Activated T-cell treated with anti-CD3 and anti-CD28 coated beads, Interleukin-2, amount 50 U/mL, for 4 hours (primary cell): ENCODE measurements at regions not wholly inside any gene's neighbourhood (a gene's known extent, or its start where the extent isn't known, plus 50 kb on each side); places are given as distances from the start of the nearest gene placed in this dataset.
A peak's percentile ranks its signal among the peaks of the same experiment; 100 is the strongest.

Source experiments
- ATAC-seq, 2 donors: fragments of 200-7000 bp; cut with Tn5 transposase; one replicate each; pipeline ENCODE4 v1.10.0; 2021
- DNase-seq: peaks from one replicate; pipeline ENCODE4 v3.0.0-alpha.2; 2020
- H3K27me3 Mint-ChIP-seq: one replicate; pipeline ENCODE4 v1.8.0; 2021; ENCODE audit warnings: low read depth, mixed read lengths
- H3K36me3 Mint-ChIP-seq: one replicate; pipeline ENCODE4 v1.8.0; 2022; ENCODE audit warnings: mixed read lengths; ENCODE audit not compliant: insufficient read depth
- H3K4me1 Mint-ChIP-seq: one replicate; pipeline ENCODE4 v1.8.0; 2021; ENCODE audit warnings: low read depth, mixed read lengths
- H3K4me3 Mint-ChIP-seq: one replicate; pipeline ENCODE4 v1.8.0; 2021; ENCODE audit warnings: mild to moderate bottlenecking, moderate library complexity, mixed read lengths
- H3K9me3 Mint-ChIP-seq: one replicate; pipeline ENCODE4 v1.8.0; 2021; ENCODE audit warnings: mixed read lengths

- no peaks in the 10 kb centered on the region for H3K9me3 Mint-ChIP-seq
- DNase-seq (no peak), ATAC-seq (no peak)
- H3K4me1 Mint-ChIP-seq, result no peaks in the 10 kb centered on the region
- H3K36me3 Mint-ChIP-seq, result no peaks in the 10 kb centered on the region
- no peak overlapping the region for H3K4me3 Mint-ChIP-seq
- no peaks in the 10 kb centered on the region for H3K27me3 Mint-ChIP-seq
These were observed 405.6 kb downstream of the DMRT2 start for GRCh38 chr9:1455766-1456165.

DNA sequence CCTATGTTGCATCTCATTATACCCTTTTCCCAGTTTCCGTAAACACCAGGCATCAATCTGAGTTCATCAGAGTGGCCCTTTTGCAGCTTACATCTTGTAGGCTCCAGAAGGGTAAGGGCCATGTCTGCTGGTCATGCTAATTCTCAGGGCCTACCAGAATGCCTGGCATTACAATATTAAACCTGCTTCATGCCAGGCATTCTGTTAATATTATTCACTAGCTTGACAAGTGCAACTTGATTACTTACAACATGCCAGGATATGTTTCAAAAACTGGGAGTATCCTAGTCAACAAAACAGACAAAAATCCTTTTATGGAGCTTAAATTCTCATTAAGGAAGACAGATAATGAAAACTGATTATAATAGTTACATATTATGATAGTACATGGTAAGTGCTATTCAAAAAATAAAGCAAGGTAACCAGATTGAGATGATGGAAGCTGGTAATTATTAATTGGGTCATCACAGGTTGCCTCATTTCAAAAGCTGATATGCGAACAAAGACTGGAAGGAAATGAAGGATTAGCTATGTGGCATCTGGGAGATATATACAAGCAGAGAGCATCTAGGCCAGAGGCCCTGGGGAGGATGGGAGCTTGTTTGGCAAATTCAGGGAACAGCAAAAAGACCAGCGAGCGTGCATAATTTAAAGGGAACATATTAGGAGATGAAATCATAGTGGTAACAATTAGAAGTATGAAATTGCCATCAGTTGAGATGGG lies 406.3 kb downstream of the DMRT2 start:
- Mint-ChIP-seq H3K4me3 (no peak overlapping the region), H3K4me1 (no peaks in the 10 kb centered on the region), H3K27me3 (no peaks in the 10 kb centered on the region), H3K9me3 (no peaks in the 10 kb centered on the region), H3K36me3 (no peaks in the 10 kb centered on the region)
- no peak for ATAC-seq
- DNase-seq, result no peak

GRCh38 chr9:1457460-1457859 lies 407.3 kb downstream of the DMRT2 start:
- H3K4me1 Mint-ChIP-seq, result no peaks in the 10 kb centered on the region
- no peaks in the 10 kb centered on the region for H3K36me3 Mint-ChIP-seq
- H3K4me3 Mint-ChIP-seq, result no peak overlapping the region
- ATAC-seq, result no peak
- no peak for DNase-seq
- no peaks in the 10 kb centered on the region for H3K9me3 Mint-ChIP-seq
- H3K27me3 Mint-ChIP-seq, result no peaks in the 10 kb centered on the region

DNA sequence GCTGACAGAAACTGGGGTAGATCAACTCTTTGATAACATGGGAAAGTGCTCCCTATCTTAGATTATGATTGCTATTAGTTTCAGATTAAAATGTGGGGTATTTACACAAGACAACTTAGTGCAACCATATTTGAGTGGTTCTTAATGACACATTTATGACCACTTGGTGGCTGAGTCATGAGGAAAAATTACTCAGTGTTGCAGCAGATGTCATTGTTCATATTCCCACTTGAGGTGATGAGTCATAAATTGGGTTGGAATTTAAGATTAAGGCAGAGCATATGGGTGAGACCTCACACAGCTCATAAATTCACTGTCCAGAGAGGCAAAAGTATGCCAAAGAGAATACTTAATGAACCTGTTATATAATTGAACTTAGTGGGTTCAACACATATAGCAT lies 408.3 kb downstream of the DMRT2 start:
- Mint-ChIP-seq H3K4me3 (no peak overlapping the region), H3K9me3 (no peaks in the 10 kb centered on the region), H3K4me1 (no peaks in the 10 kb centered on the region), H3K27me3 (no peaks in the 10 kb centered on the region), H3K36me3 (no peaks in the 10 kb centered on the region)
- DNase-seq, result no peak
- peak; percentile 48 to 52 for ATAC-seq

GRCh38 chr9:1460143-1460769 lies 410.1 kb downstream of the DMRT2 start:
- DNase-seq (no peak), ATAC-seq (no peak)
- Mint-ChIP-seq H3K9me3 (no peaks in the 10 kb centered on the region), H3K4me1 (no peaks in the 10 kb centered on the region), H3K4me3 (no peak overlapping the region), H3K27me3 (no peaks in the 10 kb centered on the region), H3K36me3 (no peaks in the 10 kb centered on the region)

DNA sequence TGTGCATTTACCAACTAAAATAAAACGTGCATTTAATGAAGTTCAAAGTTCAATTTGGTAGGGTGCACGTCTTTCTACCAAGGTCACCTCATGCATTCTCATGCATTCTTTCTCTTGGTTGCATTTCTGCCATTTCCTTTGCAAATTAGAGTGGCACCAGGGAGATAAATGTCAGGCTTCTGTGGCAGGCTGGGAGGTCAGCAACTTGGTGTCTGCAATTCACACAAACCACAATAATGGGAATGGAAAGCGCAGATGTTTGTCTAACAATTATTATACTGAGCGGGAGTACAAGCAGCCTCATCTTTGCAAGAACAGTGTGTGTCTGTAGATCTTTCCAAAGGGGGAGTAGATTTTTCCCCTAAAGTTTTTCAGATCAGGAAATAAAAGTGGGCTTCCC lies 411.7 kb downstream of the DMRT2 start:
- Mint-ChIP-seq H3K9me3 (no peaks in the 10 kb centered on the region), H3K4me3 (no peak overlapping the region), H3K4me1 (no peaks in the 10 kb centered on the region), H3K36me3 (no peaks in the 10 kb centered on the region), H3K27me3 (peaks cover 1% of the 10 kb centered on the region)
- DNase-seq, result no peak
- no peak for ATAC-seq

GRCh38 chr9:1462626-1463308 lies 412.6 kb downstream of the DMRT2 start:
- H3K4me1 Mint-ChIP-seq, result no peaks in the 10 kb centered on the region
- no peak overlapping the region for H3K4me3 Mint-ChIP-seq
- H3K27me3 Mint-ChIP-seq, result peaks cover 1% of the 10 kb centered on the region
- DNase-seq (no peak), ATAC-seq (no peak)
- H3K9me3 Mint-ChIP-seq, result no peaks in the 10 kb centered on the region
- no peaks in the 10 kb centered on the region for H3K36me3 Mint-ChIP-seq

DNA sequence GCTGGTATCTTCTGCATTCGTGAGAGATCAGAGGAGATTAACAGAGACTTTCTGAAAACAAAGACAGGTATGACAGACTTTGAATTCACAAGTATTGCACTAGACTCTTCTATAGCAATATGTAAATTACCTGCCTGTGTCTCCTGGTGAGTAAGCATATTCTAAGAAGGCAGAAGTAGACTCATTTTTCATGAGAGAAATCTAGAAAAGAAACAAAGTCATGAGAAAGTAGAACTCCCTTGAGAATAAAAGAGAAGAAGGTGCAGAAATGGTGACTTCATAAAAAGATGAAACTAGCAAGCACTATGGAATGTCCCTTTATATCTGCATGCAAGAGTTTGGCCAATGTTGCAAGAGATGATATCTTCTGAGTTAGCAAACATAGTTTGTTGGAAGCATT lies 419.8 kb downstream of the DMRT2 start:
- Mint-ChIP-seq H3K9me3 (no peaks in the 10 kb centered on the region), H3K27me3 (peaks cover 1% of the 10 kb centered on the region), H3K36me3 (no peaks in the 10 kb centered on the region), H3K4me3 (no peak overlapping the region), H3K4me1 (no peaks in the 10 kb centered on the region)
- DNase-seq, result no peak
- peak; percentile 52 to 70 for ATAC-seq

GRCh38 chr9:1473956-1474634 lies 423.9 kb downstream of the DMRT2 start:
- H3K4me3 Mint-ChIP-seq, result no peak overlapping the region
- H3K36me3 Mint-ChIP-seq, result no peaks in the 10 kb centered on the region
- ATAC-seq (no peak), DNase-seq (no peak)
- no peaks in the 10 kb centered on the region for H3K27me3 Mint-ChIP-seq
- no peaks in the 10 kb centered on the region for H3K9me3 Mint-ChIP-seq
- no peaks in the 10 kb centered on the region for H3K4me1 Mint-ChIP-seq

DNA sequence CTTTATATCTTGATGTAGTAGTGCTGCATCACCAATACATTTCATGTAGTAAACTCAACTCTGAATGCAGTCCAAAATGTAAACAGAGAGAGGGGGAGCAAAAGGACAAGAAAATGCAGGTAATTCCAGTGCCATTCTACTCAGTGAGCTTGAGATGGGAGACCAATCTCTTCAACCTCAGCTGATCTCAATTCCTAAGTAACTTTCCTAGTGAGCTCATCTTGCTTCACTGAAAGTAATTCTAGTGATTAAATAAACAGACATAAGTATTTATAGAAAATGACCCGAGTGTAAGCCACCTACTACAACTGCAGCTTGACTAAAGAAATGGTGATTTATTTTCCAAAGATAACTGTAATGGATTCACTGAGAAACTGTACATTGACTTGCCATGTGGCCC lies 424.5 kb downstream of the DMRT2 start:
- Mint-ChIP-seq H3K27me3 (no peaks in the 10 kb centered on the region), H3K4me3 (no peak overlapping the region), H3K9me3 (no peaks in the 10 kb centered on the region), H3K4me1 (no peaks in the 10 kb centered on the region), H3K36me3 (no peaks in the 10 kb centered on the region)
- ATAC-seq (no peak), DNase-seq (no peak)

DNA sequence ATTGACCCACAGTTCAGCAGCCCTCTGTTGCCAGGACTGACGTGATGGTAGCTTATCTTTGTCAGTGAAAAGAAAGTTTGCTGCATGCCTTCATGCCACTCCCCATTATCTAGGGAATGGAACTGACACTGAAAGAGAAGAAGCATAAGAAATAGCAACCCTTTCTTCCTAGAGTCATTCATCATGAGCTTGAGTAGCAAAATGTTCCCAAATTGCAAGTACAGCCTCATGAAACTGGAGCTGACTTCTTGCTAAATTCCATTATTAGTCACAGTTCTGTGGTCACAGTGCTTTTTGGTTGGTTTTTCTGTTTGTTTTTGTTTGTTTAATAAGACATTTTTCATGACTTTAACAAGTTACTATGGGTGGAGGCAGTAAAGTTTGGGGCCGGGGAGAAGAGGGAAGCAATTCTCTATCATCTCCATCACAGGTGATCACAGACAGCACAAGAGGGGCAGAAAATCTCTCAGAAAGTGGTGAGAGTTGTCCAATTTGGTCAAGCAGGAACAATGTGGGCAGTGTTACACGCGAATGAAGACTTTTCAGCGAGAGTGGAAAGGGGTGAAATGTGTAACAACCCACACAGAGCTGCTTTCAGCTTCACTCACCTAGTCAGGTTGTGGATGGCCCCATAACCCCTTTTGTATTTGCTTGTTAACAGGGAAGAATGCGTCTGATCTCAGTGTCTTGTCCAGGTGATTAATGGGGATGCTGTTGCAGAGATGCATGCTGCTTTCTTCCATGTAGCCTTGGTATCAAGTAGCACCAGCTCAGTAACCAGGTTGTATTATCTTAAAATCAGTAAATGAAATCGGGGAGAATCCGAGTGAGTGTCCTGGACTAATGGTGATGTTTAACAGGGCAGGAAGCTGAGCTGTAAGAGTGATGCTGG lies 440.4 kb downstream of the DMRT2 start:
- H3K27me3 Mint-ChIP-seq, result no peaks in the 10 kb centered on the region

DNA sequence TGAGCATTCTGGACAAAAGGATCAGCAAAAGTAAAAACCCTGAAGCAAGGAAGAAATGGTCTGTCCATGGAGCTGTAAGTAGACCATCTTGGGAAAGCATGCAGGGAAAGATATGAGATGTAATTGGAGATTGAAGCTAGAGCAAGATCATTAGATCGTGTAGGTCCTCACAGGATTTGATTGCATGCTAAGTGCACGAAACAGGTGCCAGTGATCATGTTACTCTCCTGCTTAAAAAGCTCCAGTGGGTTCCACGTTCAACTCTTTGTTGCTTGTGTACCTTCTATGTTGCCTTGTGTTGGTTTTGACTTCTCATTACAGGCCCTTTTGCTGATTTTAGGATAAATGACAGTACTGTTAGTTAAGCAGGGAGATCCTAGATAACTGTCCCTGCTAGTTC lies 442.0 kb downstream of the DMRT2 start:
- Mint-ChIP-seq H3K36me3 (no peaks in the 10 kb centered on the region), H3K27me3 (no peaks in the 10 kb centered on the region), H3K9me3 (no peaks in the 10 kb centered on the region), H3K4me3 (no peak overlapping the region), H3K4me1 (no peaks in the 10 kb centered on the region)
- DNase-seq, result no peak
- no peak for ATAC-seq

More for the DNA sequence above, 440.4 kb downstream of the DMRT2 start:
- no peak for DNase-seq
- Mint-ChIP-seq H3K9me3 (no peaks in the 10 kb centered on the region), H3K4me1 (no peaks in the 10 kb centered on the region), H3K4me3 (no peak overlapping the region), H3K36me3 (no peaks in the 10 kb centered on the region)
- ATAC-seq, result peak in 1 of 2 donors; percentile 23

GRCh38 chr9:1495282-1496030 lies 445.3 kb downstream of the DMRT2 start:
- H3K4me3 Mint-ChIP-seq, result no peak overlapping the region
- H3K4me1 Mint-ChIP-seq, result no peaks in the 10 kb centered on the region
- H3K36me3 Mint-ChIP-seq, result no peaks in the 10 kb centered on the region
- H3K27me3 Mint-ChIP-seq, result no peaks in the 10 kb centered on the region
- no peak for ATAC-seq
- no peak for DNase-seq
- H3K9me3 Mint-ChIP-seq, result no peaks in the 10 kb centered on the region
